Mucosa of gallbladder (tissue), 1 donor: ENCODE measurements at regions not wholly inside any gene's neighbourhood (a gene's known extent, or its start where the extent isn't known, plus 50 kb on each side); places are given as distances from the start of the nearest gene placed in this dataset.
A peak's percentile ranks its signal among the peaks of the same experiment; 100 is the strongest.
"Not testable (repeated sequence)": the region's sequence is repeated elsewhere in the genome, so short reads cannot be mapped to it uniquely, and the experiment has no call there.

Experiments used
- DNase-seq: peaks from one replicate; pipeline ENCODE4 v3.0.0-alpha.2; 2020; ENCODE audit warnings: low spot score
- donor health status: DM: no; HTN: no; CAD: no.

GRCh38 chr6:99141906-99142305, 194.2 kb upstream of the FBXL4 start:
- DNase-seq, result not testable (repeated sequence)

GRCh38 chr6:99138445-99138844, 190.7 kb upstream of the FBXL4 start:
- no peak for DNase-seq

- no peak for DNase-seq
These were observed 189.6 kb upstream of the FBXL4 start for GRCh38 chr6:99137314-99137713.

- no peak for DNase-seq
These were observed 188.7 kb upstream of the FBXL4 start for GRCh38 chr6:99136488-99136887.

GRCh38 chr6:99132026-99132635, 184.4 kb upstream of the FBXL4 start:
- DNase-seq, result no peak

GRCh38 chr6:99130897-99131873, 183.4 kb upstream of the FBXL4 start:
- DNase-seq, result no peak

GRCh38 chr6:99129835-99130234, 182.1 kb upstream of the FBXL4 start:
- DNase-seq, result no peak

GRCh38 chr6:99121748-99122147, 174.0 kb upstream of the FBXL4 start:
- no peak for DNase-seq

GRCh38 chr6:99120641-99121040, 172.9 kb upstream of the FBXL4 start:
- no peak for DNase-seq

- DNase-seq, result peak; percentile 12
These were observed 171.6 kb upstream of the FBXL4 start for GRCh38 chr6:99119109-99120031.

- no peak for DNase-seq
These were observed 167.1 kb upstream of the FBXL4 start for GRCh38 chr6:99114769-99115406.

- no peak for DNase-seq
These were observed 163.8 kb upstream of the FBXL4 start for GRCh38 chr6:99111590-99111989.

GRCh38 chr6:99110029-99110428, 162.3 kb upstream of the FBXL4 start:
- DNase-seq, result no peak

- no peak for DNase-seq
These were observed 156.5 kb upstream of the FBXL4 start for GRCh38 chr6:99104218-99104617.

GRCh38 chr6:99099243-99099642, 151.5 kb upstream of the FBXL4 start:
- DNase-seq, result no peak

GRCh38 chr6:99096170-99096569, 148.4 kb upstream of the FBXL4 start:
- no peak for DNase-seq

- DNase-seq, result no peak
These were observed 145.9 kb upstream of the FBXL4 start for GRCh38 chr6:99093456-99094190.

GRCh38 chr6:99092461-99092860, 144.7 kb upstream of the FBXL4 start:
- no peak for DNase-seq

GRCh38 chr6:99091985-99092384, 144.2 kb upstream of the FBXL4 start:
- no peak for DNase-seq

GRCh38 chr6:99080191-99080590, 132.4 kb upstream of the FBXL4 start:
- peak; percentile 19 for DNase-seq

- DNase-seq, result no peak
These were observed 131.3 kb upstream of the FBXL4 start for GRCh38 chr6:99079058-99079457.
